ENCODE measurements at regions not wholly inside any gene's neighbourhood (a gene's known extent, or its start where the extent isn't known, plus 50 kb on each side); places are given as distances from the start of the nearest gene placed in this dataset.

DNA sequence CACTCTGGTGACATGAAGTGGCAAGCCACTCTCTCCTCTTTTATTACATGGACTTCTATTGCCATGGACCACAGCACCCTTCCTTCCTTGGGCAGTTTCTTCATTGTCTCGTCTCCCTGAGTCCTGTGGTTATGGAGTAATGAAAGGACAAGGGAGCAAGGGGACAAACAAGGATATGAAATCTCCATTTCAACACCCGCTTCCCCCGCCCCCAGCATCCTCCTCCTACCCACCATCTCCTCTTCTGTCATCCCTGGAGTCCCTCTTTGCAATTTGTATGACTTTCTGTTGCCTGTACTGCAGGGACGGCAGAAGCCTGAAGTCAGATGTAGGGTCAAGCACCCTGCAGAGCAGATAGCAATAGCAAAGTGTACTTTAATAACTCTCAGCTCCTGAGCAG, 300.7 kb upstream of the CLINT1 start:
- DNase-seq (ENCODE audit: low read depth): no peak

DNA sequence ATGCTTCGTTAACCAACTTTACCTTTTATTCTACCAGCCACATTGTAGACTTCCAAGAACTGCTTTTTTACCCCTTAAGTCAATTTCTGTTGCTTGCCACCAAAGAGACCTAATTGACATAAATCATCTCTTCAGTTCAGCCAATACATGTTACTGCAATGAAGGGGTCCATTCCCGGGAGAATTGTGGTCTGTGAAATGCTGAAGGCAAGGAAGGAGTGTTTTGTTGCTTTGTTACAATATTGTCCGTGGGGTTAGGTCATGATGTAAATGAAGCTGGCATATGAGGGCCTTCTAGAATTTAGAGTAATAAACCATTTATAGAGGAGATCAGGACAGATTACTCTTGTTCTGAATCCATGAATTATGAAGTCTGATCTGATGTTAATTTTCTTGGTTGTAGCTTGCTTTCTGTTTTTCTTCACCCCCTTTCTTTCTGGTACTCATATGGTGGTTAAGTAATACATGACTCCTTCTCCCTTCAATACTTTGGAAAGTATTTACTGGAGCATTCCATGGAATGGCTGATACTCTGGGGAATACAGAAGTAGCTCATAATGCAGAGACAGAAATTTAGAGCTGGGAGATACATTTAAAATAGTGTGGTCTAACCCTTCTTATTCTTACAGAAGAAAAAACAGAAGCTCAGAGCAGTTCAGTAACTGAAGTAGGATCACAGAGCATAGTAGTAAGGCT, 297.0 kb upstream of the CLINT1 start:
- no peak for DNase-seq (ENCODE audit: low read depth)

DNA sequence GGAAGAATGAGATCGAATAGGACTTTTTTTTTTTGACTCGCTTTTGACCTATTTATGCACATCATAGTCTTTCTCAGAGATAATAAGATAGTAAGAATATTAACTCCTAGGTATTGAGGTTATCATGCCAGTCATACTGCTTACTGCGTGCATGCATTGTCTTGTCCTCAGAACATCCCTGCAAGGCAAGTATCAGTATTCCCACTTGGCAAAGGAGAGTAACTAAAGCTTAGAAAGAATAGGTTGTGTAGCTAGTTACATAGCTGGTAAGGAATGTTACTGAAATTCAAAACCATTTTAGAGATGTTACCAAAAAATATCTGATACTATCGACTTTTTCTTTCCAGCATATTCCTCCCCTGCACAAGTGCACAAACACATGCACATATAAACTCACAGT, 296.1 kb upstream of the CLINT1 start:
- no peak for DNase-seq (ENCODE audit: low read depth)

DNA sequence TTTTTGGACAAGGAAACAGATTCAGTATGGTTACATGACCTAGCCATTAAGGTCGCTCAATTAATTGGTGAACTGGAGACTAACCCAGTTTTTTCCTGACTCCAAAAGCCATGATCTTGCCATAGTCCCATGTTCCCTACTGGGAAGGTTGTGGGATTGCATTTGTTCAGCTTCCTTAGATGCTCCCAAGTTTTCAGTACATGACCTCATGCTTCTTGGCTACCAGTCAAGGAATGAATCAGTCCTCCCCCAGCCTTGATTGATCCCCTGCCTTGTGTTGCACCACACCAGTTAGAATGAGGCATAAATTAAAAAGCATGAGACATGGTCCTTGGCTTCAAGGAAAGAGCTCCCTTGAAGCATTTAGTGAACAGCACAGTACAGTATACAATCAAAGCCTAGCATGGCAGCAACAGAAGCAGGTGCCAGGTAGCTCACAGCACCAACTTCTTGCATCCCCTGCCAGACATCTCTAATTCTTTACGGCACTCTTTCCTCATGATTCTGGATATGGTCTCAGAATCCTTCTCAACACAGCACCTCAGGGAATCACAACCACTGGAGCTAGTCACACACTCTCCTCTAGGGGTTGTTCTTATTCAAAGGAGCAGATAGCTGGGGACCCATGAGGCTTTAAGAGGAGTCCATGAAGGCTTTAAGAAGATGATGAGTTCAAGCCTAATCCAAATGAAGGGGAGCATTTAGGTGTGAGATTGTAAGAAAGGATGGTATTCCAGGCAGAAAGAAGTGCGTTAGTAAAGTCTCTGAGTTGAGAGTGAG, 295.5 kb upstream of the CLINT1 start:
- peak; percentile 76 for DNase-seq (ENCODE audit: low read depth)

DNA sequence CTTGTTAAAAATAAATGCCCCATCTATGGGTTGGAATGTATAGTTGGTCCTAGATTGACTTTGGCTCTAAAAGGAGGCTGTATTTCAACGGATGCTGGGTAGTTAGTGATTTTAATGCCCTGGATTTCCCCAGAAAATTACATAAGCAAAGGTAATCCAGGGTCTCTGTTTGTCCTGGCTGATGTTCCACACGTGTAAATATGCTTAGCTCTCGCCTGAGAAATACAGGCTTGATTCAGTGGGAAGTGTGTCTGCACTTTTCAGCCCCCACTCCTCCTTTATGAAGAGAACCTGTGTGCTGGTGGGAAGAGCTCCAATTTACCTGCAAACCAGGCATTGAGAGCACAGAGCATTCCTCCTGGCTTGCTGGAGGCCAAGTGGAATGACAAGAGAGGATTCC, 294.6 kb upstream of the CLINT1 start:
- DNase-seq (ENCODE audit: low read depth): no peak

DNA sequence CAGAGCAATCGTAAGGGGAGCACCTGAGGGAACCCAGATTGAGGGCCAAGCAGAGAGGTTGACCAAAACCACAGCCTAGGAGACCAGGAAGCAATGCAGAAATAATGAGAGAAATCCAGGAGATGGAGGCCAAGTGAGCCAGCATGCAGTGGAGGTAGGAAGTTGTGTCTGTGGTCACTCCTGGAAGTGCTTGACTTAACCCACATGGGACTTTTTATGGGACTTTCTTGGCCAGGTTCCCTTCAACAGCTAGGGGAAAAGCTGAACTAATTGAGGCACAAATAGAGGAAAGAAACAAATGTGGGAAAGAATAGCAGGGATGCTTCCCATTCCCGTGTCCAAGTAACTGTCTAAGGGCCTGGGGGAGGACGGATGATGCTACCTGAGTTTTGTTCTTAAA, 293.2 kb upstream of the CLINT1 start:
- DNase-seq (ENCODE audit: low read depth): no peak

DNA sequence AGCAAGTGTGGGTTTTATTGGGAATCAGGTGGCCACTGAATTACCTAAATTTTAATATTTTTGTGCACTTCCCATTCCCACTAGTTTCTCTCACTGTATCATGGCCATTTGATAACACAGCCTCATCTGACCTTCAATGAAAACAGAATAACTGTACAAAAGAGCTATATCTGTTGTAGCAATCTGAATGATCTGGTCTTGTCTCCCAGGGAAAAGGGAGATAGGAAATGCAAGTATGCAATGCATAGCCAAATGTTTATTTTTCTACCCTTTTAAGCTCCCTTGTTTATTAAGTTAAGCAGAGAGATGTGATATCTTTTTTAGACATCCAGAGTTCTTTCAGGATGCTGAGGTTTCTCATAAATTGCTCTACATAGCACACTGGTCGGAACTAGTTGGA, 288.3 kb upstream of the CLINT1 start:
- no peak for DNase-seq (ENCODE audit: low read depth)

DNA sequence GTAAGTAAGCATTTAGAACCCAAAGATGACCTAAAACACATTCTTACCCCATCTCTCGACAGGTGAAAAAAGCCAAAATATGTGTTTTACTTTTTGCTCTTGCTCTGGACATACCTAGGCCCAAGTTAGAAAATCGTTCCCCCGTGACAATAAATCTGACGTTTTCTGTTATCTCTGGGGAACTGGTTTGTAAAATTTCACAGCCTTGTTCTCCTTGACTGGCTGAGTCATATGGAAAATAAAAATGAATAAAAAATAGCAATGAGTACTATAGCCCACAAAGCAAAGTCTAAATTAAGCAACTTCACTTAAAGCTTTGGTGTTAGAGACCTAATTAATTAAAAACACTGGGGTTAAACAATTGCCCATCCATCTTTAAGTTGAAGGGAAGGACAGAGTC, 286.9 kb upstream of the CLINT1 start:
- no peak for DNase-seq (ENCODE audit: low read depth)

DNA sequence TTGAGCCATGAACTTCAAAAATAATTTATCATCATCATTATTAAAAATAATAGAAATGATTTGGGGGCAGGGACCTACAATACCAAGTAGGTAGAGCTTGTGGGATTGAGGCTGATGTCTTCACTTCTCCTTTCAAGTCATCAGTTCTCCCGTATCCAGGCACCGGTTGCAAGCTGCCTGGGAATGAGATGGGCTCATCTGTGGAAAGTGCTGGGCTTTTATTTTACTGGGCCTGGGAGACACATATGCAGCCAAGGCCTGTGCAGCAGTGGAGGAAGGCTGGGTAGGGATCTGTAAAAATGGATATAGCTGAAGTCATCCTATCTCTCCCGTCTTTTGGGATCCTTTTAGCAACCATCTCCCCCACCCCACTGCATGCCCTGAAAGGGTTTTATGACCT, 284.1 kb upstream of the CLINT1 start:
- no peak for DNase-seq (ENCODE audit: low read depth)

DNA sequence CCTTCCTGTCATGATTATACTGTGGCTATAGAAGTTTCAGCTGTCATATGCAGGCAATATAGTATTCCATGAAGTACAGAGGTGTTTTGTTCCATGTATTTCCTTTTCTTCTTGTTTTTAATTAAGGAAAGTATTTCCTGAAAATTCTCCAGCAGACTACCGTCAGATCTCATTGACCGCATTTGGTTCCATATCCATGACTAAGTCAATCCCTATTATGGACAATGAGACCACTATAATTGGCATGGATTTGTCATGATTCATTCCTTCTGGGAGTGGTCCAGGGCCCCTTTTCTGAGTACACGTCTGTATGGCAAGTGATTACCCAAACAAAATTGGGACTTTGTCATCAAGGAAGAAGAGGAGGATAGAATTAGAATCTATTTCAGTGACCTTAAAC, 283.2 kb upstream of the CLINT1 start:
- no peak for DNase-seq (ENCODE audit: low read depth)

DNA sequence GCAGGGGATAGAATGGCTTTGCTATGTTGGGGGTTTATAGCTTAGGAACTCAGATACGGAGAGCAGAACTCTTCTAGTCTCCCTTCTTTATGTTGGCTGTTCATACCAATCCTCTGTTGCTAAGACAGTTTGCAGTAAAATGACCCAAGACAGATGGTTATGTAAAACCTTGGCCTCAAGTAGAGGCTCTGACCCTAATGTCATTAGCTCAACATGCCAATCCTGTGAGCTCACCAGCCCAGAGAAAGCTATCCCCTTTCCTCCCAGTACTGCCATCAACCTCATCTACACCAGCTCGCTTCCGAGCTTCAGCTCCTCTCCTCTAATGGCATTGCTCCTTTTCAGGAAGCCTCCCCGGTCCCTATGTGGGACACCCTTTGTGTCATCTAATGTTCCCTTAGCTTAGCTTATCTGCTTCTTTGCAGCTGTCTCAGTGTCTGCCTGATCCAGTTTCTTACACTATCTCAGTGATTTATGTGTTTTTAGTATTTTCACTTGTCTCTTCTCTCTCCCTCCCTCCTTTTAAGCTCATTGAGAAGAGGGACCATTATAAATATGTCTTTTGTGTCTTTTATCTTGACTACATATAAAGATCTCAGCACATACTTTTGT, 281.3 kb upstream of the CLINT1 start:
- peak; percentile 58 for DNase-seq (ENCODE audit: low read depth)

DNA sequence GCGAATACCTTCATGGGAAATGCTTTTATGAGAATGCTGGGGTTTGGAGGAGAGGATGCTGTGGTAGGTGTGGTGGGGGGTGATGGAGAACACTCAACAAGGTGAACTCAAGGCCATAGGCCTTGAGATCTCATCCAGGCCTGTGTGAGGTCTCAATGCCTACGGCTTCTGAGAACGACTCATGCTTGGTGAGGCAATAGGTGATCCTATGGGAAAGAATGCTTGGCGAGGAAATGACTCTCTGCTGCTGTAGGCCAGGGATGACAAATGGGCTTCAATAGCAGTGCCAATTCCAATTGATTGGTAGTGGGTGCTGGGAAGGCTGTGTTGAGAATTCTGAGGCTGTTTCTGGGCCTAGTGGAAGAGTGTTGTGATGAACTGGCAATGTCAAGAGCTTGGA, 280.2 kb upstream of the CLINT1 start:
- peak; percentile 81 for DNase-seq (ENCODE audit: low read depth)

DNA sequence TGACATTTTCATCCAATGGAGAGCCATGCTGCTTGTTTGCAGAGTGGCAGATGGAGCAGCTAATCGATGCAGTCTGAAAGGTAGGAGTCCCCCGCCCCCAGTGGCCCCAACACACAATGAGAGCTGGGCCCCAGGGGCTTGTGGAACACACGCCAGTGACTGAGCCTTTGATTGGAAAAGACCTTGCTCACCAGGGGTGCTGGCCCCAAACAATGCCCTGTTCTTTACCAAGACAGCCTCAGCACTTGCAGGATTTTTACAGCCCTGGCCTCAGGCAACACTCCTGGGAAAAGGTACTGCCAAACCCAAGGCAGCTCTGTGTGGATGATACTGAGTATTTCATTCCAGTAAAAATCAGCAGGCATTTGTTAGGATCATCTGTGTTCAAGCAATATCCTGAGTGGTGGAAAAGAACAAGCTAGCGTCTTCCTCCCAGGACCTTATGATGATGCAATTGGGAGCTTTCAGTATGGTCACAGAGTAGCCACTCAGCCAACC, 276.8 kb upstream of the CLINT1 start:
- DNase-seq (ENCODE audit: low read depth): no peak

DNA sequence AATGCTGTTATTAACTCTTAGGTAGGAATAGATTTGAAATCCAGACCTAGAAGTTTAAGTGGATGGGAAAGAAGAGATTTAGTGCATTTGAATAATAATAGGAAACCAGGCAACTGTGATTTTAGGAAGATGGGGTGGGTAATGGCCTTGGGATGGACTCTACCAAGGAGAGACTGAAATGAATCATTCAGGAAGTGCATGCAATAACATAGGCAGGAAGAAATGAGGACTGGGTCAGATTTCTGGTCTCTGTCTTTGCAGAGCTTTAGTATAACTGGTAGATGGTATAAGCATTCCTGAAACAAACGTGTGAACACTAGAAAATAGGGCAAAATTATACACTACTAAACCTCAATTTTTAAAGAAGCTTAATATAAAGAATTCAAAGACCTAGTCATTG, 274.4 kb upstream of the CLINT1 start:
- peak; percentile 25 for DNase-seq (ENCODE audit: low read depth)

DNA sequence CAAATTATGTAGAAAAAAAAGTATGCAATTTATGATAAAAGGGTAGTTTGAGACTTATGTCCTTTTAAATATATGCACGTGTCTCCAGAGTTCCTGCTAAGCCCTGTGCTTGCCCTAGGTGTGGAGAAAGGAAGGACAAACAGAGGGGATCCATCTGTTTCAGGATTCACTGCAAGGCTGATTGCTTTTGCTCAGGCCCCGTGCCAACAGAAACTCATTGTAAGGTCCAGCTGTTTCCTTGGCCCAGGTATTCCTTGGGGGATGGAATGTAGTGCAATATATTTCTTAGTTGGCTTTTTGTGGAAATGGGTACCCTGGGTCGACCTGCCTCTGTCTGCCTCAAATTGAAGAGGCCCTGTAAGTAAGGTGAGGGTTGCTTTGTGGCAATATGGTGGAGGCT, 268.6 kb upstream of the CLINT1 start:
- no peak for DNase-seq (ENCODE audit: low read depth)

DNA sequence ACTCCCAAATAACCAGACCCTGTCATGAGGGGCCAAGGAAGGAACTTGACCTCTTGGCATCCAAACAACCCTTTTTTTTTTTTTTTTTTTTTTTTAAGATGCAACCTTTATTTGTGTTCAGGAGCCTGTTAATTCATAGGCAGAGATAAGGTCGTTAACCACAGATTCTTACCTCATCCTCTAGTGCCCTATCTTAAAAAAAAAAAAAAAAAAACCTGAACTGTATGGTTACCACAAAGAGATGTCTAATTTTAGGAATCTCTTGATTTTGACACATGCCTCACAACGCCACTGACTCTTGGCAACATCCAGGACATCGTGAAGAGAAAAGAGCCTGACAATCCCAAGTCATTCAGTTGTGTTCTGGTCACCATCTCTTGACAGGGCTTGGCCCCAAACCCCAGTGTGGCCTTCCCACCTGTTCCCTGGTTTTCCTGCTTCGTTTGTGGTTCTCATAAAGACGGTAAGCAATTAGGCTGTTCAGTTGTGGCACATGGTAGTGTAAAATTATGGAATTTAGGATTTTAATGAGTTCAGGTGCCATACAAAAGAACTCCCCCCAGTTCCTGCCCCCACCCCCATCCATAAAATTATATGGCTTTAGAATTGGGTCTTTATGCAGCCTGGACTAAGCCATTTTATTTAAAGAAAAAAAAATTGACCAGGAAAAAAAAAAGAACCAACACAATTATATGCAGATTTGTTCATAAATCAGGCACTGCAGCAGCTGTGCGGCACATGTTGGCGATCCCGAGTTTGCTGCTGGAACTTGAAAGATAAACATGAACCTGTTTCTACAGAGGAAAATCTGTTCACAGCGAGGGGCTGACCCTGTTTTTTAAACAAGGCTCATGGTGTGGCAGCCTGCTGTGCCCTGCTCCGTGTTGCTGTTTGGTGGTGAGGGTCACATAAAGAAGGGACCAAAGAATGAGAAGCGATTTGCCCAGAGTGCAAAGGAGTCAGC, 267.8 kb upstream of the CLINT1 start:
- DNase-seq (ENCODE audit: low read depth): no peak

DNA sequence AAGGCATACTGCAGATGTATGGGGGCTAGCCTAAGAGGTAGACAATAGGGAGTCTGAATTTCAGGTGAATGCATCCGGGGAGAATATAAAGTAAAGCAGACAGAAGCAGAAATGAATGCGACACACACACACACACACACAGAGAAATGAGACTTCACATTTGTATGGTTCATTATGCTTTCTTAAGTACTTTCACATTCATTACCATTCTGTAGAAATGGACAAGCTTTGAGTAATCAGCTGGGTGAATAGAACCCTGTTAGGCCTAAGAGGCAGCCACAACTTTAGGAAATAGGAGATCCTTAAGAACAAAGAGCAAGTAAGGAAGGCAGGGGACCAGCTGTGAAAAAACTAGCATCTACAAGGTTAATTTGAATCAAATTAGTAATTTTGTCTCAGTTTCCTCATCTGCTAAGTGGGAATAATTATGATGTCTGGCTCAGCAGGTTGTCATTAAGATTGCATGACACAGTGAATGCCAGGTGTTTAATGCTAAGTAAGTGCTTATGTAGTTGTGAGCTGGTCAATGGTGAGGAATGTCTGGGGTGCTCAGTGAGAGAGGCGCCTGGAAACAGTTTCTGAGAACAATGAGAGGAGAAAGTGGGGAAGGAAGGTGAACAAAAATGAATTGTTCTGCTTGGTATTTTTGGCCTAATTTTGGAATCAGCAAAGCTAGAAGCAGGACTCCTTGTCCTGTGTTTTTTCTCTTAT, 265.8 kb upstream of the CLINT1 start:
- DNase-seq (ENCODE audit: low read depth): no peak

DNA sequence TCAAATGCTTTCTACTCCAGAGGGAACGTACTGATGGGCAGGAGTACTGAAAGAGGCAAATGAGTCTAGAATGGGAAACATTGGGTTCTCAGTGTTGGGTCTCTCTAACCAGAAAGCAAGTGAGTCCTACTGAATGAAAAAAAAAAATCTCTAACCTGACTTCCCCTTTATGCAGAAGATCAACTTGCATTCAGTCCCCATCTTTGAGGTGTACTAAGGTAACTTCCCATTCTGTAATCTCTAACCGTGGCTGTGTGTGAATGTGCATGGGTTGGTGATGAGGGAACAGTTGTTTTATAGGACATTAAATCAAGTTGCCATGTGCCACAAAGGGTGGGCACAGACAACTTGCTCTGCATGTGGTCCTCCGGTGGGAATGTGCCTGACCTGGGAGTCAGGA, 264.6 kb upstream of the CLINT1 start:
- DNase-seq (ENCODE audit: low read depth): no peak

DNA sequence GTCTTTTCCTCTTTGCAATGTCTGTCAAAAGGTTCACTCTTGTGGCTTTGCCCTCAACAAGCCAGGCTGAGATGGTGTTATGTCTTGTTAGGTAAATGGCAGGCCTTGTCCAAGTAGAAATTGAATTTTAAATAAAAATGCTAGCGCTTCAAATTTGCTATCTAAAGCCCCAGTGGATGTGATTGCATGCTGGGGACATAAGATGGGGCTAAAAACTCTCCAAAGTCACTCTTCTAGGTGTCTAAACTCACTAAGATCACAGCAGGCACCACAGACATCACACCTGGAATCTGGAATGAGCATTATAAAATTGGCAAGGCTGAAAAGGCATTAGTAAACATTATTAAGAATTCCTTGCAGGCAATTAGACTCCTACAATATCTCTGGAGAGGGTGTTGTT, 262.7 kb upstream of the CLINT1 start:
- DNase-seq (ENCODE audit: low read depth): no peak

DNA sequence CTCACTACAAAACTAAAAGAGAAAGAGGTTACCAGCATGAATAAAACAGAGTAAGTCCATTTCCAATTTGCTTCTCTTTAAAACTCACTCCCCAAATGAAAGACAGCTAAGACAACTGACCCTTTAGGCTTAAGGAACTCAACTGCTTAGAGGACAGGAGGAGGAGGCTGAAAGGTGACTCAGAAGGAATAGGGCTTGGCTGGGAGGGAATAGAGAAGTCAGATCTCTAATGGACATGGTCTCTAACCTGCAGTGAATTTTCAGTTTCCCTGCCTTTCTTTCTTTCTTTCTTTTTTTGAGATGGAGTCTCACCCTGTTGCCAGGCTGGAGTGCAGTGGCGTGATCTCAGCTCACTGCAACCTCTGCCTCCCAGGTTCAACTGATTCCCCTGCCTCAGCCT, 261.8 kb upstream of the CLINT1 start:
- DNase-seq (ENCODE audit: low read depth): peak; percentile 57

DNA sequence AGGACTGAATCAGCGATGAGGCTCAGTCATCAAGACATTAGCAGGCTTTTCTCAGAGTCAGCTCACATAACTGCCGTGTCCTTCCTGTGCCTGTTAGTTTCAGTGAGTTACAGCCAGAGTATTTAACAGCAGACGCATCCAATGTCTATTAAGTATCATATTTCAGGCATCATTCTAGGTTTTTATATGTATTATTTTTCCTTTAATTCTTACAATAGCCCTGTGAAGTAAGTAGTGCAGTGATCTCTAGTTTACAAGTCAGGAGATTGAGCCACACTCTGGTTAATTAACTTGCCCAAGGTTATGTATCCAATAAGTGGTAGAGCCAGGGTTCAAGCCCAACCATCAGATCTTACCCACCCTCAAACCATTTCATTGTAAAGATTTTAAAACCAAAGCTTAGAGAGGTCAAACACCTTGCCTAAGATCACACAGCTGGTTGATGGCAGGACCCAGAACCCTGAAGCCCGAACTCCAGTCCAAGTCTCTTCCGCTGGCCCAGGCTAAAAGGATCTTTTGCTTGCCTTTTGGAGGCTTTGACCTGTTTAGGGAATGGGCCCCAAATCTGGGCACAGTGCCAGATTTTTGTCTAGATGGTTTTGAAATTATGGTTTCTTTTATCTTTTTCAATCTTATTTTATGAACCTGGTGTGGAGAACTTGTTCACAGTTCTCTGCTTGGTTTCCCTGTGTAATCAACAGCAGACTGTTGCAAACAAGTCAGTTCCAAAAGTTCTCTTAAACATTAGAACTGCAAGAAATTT, 261.2 kb upstream of the CLINT1 start:
- peak; percentile 89 for DNase-seq (ENCODE audit: low read depth)
